ENCODE measurements at regions not wholly inside any gene's neighbourhood (a gene's known extent, or its start where the extent isn't known, plus 50 kb on each side); places are given as distances from the start of the nearest gene placed in this dataset.

DNA sequence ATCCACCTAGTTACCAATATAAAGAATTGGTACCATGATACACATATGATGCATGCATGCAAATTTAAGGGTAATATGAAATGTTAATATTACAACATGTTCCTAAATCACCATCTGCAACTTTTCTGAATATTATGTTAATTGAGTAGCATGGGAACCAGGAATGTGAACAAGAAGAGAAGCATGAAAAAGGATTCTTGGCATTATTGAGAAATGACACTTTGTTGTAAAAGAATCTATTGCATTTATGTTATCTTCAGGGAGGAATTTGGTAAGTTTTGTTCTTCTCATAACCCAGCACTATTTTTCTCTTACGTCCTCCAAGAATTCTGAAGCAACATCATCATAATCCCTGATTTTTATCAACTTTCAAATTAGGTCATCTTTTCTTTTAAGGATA lies 159.9 kb upstream of the SLC25A13 start:
- peak; percentile 9 for DNase-seq

DNA sequence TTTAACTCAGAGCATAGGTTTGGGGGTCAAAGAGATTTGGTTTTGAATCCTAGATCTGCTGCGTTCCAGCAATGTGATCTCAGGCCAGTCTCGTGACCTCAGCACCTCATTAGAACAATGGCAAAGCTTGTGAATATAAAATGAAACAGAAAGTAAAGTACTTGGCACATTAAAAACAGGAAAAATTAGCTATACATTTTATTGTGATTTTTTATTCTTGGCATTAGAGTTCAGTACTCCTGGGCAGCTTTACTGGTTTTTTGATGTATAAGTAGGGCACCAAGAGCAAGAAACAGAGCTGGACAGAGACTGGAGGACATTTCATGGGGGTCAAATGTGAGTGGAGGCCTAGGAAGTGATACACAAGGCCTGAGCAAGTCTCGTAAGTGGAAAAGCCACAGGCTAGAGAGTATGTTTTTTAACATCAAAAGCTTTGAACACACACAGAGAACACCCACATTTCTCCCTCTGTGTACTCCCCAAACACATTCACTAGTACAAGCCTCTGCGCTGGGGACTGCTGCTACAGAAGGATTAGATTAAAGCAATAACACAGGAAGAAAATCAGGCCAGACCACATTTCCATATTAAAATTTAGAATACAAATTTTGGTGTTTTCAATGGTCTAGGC lies 157.2 kb upstream of the SLC25A13 start:
- DNase-seq: no peak

GRCh38 chr7:96471606-96472005 lies 149.7 kb upstream of the SLC25A13 start:
- no peak for DNase-seq

DNA sequence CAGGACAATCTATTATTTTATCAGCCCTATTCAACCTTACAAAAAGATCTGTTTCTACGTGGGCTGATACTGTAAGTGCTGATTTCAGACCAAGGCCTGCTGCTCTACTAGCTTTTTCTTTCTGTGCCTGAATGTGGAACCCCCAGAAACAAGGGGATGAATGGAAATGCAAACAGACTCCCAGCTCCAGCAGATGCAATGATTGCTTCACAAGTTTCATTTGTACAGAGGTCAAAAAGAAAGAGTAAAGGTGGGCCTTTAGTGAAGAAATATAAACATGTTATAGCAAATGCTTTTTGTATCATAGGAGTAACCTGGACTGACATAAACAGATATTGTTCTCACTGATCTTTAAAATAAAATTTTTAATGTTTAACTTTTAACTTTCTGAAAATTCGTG lies 130.2 kb upstream of the SLC25A13 start:
- DNase-seq: no peak

DNA sequence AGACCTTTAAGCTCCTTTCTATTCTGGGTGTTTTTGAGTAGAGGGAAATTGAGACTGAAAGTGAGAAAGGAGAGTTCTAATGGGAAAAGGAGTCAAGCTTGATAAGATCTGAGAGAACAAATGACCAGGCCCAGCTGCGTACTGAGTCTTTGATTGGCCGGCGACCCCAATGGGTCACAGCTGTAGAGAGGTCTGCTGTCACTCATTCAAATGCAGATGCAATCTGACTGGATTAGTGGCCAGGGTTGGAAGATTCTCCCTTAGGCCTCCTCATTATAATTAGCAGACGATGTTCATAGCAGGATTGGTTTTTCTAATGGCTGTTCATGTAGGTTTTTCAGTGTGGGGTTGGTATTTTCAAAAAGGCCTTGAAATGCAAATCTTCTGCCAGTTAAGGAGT lies 127.2 kb upstream of the SLC25A13 start:
- no peak for DNase-seq

DNA sequence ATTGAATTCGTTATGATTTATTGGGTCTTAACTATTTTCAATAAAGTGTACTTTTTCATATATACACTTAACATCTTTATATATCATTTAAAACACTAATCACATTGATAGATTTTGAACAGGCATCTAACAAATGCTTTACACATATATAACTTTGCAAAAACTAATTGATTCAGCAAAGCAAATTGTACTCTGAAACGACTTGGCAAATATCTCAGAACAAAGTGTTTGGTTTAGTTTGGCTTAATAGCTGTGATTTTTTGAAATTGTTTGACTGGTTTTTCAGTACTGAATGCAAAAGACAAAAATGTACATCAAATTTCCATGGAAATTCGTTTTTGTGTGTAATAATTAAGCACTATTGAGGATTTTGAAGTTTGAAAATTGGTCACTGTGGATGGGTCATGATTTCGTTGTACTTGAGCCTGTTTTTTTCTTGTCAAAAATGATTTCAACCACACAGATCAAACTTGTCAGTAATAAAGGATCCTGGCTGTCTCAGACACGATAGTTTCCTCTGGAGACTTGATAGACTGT lies 125.3 kb upstream of the SLC25A13 start:
- DNase-seq: no peak

DNA sequence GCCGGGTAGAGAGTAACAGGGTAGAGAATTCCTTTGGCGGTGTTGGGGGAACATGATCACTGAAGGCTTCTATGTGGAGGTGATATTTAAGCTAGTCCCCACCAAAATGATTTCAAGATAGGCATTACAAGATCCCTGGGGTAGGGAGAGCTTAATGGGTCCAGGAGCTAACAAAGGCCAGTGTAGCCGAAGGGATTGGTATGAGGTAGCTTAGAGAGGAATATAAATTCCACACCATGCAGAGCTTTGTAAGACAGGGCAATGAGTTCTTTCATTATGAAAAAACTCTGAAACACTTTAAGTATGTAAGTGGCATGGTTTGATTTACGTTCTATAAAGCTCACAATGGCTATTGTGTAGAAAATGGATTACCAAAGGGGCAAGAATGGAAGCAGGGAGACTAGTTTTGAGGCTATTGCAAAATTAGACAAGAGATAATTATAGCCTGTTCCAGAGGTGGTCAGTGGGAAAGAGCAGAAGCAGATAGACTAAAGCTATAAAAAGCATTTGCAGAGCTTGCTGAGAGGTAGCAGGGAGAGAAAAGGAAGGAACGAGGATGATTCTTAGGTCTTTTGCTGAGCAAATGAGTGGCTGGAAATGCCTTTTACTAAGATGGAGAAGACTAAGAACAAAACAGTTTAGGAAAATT lies 119.7 kb upstream of the SLC25A13 start:
- no peak for DNase-seq

GRCh38 chr7:96440328-96440727 lies 118.4 kb upstream of the SLC25A13 start:
- DNase-seq: no peak

DNA sequence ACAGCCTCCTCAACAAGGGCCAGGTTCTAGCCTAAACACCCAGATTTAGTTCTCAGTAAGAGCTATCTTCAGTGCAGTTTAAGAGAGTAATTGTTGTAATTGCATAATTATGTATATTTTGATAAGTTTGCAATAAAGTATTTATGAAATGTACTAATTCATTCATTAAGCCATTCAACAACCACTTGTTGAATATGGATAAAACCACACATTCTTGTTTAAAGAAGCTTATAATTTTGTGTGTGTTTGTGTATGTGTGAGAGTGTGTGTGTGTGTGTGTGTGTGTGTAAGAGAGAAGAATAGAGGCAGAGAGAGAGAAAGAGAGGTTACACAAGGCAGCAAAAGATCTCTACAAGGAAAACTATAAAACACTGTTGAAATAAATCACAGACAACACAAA lies 115.0 kb upstream of the SLC25A13 start:
- no peak for DNase-seq

DNA sequence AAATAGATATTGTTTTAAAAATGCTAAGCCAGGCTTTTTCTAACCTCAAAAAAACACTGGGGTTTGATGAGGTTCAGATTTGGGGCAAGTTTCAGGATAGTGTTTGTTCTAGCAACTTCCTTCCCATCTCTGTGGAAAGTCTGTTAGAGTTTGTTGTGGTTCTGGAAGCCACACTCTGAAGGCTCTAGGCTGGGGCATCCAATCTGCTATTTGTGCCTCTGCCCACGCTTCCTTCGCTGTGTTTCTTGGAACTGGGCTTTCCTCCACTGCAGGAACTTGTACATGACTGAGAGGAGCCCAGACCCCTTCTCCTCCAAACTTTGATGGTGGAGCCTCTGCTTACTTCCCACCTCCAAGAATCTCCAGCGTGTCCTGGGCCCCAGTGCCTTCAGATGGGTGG lies 108.5 kb upstream of the SLC25A13 start:
- DNase-seq: no peak

GRCh38 chr7:96427143-96427542 lies 105.2 kb upstream of the SLC25A13 start:
- DNase-seq: no peak

GRCh38 chr7:96426685-96427084 lies 104.8 kb upstream of the SLC25A13 start:
- DNase-seq: no peak

GRCh38 chr7:96426027-96426426 lies 104.1 kb upstream of the SLC25A13 start:
- peak; percentile 13 for DNase-seq

- DNase-seq: no peak
These were observed 102.5 kb upstream of the SLC25A13 start for GRCh38 chr7:96424411-96424810.

GRCh38 chr7:96422388-96422787 lies 100.5 kb upstream of the SLC25A13 start:
- DNase-seq: no peak

- no peak for DNase-seq
These were observed 96.7 kb upstream of the SLC25A13 start for GRCh38 chr7:96418581-96418980.

GRCh38 chr7:96417784-96418183 lies 95.9 kb upstream of the SLC25A13 start:
- no peak for DNase-seq

DNA sequence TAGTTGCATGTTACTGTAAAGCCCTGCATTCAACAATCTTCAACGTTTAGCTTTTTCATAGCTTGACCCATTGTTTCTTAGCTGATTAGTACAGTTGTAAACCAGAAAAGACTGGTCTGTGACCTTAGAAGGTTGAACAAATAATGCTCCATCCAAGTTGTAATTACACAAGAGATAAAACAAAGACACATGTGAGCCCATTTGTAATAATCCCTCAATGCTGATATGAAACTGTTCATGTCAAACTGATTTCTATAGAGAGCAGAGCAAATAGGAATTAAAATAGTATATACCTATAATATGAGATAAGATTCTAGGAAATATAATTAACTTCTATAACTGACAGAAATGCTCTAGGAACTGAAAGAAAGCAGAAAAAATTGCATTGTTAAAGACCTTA lies 94.7 kb upstream of the SLC25A13 start:
- no peak for DNase-seq

- DNase-seq: no peak
These were observed 94.2 kb upstream of the SLC25A13 start for GRCh38 chr7:96416116-96416515.

DNA sequence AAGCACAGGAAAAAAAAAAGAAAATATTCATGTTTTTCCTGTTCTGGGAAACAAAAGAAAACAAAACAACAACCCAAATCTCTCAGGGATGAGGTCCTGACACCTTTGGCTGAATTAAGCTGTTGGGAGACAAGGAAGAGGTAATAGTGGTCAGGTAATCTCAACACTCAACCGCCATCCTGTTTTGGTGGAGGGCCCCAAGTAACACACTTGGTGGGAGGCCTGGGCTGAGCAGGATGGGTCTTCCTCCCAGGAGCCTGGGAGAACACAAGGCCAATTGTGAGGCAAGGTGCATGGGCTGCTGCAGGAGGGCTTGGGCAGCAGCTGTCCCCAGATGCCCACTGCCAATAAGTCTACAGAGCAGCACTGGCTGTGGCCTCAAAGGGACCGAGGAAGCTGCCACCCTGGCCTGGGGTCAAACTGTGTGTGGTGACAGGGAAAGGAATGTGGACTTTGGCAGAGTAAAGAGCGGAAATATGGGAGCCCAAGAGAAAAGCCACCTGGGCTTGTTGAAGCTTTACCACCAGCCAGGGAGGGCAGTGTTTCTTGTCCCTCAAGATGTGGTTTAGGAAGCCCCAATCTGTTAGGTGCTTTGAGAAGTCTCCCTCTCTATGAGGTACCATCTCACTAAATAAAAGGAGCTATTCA lies 93.5 kb upstream of the SLC25A13 start:
- DNase-seq: no peak

DNA sequence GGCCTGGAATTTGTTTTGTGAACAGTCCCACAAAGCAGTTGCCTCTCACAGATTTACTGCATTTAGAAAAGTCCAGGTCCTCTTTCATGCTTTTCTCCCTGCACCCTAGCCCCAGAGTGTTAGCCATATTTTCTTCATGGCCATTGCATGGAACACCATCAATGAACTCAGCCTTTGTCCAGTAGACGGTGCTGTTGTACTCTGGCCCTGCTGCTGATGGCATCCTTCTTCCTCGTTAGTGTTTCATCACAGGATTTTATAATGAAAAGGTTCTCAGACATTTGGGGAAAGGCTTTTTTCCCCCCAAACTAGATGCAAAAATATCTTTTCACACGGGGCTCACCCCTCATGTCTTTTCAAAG lies 93.0 kb upstream of the SLC25A13 start:
- DNase-seq: peak; percentile 10

DNA sequence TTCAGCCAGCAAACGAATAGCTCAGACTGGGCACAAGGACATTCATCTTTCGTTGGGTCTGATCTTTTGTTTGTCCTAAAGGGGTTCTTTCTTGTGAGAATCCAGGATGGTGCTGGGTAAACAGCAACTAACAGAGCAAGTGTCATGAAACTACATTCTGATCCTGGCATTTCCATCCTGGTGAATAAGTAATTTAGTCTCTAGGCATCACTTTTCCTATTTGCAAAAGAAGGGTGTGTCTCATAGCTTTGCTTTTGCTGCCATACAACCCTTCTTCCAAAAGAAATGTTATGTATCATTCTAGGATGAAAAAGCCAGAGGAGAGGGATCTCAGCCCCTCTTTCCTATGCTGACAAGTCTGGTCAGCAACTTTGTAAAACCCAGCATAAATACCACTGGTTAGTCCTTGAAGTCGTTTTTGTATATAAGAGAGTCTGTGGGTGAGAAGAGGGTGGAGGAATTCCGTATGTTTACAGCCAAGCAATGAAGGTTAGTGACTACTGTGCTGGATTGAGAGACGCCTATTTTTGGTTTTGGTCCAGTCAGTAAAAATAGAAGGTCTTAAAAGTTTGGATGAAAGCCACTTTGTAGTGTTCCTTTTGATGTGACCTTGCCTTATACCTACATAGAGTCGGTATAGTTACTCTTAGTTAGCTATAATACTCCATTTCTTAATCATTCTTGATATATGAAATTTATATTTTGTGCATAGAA lies 88.4 kb upstream of the SLC25A13 start:
- no peak for DNase-seq

- no peak for DNase-seq
These were observed 87.0 kb upstream of the SLC25A13 start for GRCh38 chr7:96408881-96409280.

GRCh38 chr7:96407427-96407826 lies 85.5 kb upstream of the SLC25A13 start:
- peak; percentile 14 for DNase-seq
